LHCN-M2 (cell line): ENCODE measurements at regions not wholly inside any gene's neighbourhood (a gene's known extent, or its start where the extent isn't known, plus 50 kb on each side); places are given as distances from the start of the nearest gene placed in this dataset.

Experiments used
- DNase-seq: peaks from one replicate; pipeline ENCODE4 v3.0.0-alpha.2; 2012; ENCODE audit warnings: low read depth

GRCh38 chr2:226622484-226622883, 177.1 kb downstream of the IRS1 start:
- DNase-seq: no peak

DNA sequence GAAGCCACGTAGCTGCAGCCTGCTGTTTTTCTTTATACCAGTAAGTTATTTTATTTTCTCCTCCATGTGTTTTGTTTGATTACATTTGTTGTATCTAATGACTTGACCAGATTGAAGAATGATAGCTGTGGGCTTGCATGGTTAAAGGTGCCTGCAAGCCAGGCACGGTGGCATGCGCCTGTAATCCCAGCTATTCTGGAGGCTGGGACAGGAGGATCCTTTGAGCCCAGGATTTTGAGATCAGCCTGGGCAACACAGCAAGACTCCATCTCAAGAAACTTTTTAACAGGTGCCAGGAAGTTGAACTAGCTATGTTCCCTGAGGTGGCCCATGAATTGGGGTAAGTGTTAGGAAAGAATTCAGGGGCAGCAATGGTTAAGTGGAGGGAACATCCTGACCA, 179.4 kb downstream of the IRS1 start:
- DNase-seq: no peak

DNA sequence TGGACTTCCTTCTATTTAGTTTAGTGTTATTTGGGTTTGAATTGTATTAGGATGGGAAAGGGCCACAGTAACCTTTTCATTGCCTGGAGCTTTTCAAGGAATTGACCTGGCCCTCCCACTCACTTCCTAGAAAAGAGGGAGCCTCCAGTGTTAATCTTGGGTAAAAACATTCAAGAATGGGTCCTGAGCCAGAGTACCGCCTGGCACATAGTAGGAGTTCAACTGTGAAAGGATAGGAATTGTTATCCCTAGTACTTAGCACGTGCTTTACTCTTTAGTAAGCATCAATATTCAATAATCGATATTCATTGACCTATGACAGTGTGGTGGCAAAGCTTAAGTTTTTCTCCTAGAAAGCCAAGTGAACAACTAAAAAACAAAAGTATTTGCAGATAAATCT, 179.9 kb downstream of the IRS1 start:
- DNase-seq: no peak

- DNase-seq: peak; percentile 31
Measured at GRCh38 chr2:226618875-226619605, 180.6 kb downstream of the IRS1 start.

GRCh38 chr2:226618544-226618874, 181.1 kb downstream of the IRS1 start:
- no peak for DNase-seq

DNA sequence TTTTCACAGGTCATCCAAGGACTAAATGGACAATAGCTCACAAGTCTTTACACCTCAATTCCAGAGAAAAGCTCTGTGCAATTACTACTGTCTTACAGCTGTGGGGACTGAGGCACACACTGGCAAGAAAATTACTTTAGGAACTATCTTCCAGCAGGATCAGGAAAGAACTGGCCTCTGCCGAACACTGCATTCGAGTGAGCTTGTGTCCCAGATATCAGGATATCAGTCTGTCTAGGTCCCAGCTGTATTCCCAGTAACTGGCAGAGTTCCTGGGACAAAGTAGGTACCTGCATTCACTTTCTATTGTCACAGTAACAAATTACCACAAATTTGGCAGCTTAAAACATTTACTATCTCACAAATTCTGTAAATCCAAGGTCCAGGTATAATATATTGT, 183.7 kb downstream of the IRS1 start:
- DNase-seq: no peak

DNA sequence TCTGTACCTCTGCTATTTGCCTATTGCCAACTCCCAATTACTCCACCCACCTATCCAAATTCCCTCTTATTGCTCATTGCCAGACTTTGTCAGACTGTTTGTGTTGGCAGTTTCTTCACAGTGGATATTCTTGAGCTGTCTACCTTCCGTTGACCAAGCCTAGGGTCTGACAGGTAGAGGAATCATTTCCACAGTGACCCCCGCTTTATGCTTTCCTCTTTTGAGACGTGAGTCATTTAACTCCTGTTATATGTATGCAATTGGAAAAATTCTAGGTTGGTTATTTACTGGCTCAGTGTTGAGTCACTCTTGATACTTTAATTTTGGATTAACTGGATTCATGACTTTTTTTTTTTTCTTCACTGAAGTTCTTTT, 187.7 kb downstream of the IRS1 start:
- peak; percentile 37 for DNase-seq

- no peak for DNase-seq
Measured at GRCh38 chr2:226611196-226611943, 188.2 kb downstream of the IRS1 start.

DNA sequence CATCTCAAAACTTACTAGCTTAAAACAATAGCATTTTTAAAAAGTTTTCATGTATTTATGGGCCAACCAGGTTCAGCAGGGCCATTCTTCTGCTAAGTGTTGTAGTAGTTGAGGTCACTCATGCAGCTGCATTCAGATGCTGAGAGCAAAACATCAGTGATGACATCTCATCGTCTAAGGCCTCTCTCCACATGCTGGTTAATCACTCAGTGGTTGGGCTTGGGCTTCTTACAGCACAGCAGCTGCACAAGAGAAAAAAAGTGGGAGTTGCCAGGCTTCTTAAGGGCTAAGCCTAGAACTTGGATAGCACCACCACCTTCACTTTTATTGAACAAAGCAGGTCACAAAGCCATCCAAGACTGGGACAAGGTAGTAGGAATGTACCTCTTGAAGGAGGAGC, 190.3 kb downstream of the IRS1 start:
- DNase-seq: peak; percentile 94

DNA sequence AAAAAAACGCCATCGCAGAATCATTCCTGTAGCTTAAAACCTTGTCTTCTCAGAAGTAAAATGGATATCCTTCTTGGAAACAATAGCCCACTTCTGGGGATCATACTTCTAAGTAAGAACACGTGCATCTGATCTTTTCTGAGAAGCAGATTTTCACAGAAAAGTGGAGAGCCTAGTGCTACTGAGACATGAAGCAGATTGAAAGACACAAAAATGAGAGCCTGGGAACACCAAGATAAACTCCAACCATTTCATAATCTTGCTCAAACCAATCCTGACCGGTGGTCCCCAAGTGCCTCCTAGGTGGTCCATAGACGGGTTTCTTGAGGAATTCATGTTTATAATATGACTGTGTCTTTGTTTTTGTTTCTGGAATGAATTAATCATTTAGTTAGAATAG, 191.2 kb downstream of the IRS1 start:
- DNase-seq: no peak

GRCh38 chr2:226607379-226607778, 192.2 kb downstream of the IRS1 start:
- DNase-seq: no peak

GRCh38 chr2:226605642-226606041, 194.0 kb downstream of the IRS1 start:
- no peak for DNase-seq

DNA sequence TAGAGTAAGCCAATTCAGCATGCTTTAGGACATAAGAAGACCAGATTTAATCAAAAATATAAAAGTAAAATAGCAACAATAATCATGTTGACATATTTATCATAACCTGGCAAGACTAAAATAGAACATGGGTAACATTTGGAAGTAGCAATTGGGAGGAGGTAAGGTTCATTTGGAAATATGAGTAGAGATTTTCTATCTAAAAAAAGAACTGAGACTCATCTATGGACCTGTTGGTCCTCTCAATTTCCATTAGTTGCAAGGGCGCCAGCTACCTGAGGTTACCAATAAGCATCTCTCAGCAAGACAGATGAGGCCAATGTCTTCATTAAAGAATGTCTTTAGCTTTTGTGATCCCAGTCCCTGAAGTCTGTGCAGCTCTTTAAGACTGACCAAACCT, 196.0 kb downstream of the IRS1 start:
- no peak for DNase-seq

DNA sequence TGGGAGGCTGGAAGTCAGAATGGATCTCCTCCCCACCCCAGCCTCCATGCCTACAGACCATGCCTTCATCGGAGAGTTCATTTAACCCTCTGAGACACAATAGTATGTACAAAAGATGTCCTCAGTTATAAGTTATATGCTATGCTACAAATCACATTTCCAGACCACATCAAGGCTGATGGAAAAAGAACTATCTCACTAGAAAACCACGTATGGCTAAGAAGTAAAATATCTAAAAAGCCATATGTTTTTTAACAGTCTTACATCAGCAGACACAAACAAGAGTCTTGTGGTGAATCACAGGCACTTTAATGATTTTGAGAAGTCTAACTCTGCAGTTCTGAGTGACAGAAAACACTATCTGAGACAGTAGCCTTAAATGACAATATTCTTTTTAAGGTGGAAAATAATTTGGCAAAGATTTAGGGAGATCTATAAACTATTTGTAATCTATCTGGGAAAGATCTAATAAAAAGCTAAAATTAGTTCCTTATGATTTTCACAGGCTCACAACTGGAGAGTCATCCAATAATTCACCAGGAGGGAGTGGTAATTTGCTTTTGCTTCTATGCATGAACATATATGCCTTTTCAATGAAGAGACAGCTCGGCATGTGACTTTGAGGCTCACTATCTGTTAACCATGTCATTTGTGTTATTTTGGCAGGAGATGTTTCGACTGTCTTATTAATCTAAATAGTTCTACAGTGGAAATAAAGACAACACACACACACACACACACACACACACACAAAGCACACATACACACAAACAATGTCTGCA, 197.5 kb downstream of the IRS1 start:
- no peak for DNase-seq

DNA sequence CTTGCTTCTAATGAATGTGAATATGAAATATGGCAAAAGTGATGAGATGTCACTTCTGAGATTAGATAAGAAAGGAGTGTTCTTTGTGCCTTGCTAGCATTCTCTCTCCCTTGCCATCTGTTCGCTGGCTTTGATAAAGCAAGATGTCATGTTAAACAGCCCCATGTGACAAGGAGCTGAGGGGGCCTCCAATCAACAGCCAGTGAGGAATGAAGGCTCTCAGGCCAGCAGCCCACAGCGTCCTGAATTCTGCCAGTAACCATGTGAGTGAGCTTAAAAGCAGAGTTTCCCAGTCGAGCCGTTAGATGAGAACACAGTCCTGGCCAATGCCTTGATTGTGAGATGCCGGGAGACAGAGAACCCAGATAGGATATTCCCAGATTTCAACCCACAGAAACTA, 198.8 kb downstream of the IRS1 start:
- DNase-seq: no peak

DNA sequence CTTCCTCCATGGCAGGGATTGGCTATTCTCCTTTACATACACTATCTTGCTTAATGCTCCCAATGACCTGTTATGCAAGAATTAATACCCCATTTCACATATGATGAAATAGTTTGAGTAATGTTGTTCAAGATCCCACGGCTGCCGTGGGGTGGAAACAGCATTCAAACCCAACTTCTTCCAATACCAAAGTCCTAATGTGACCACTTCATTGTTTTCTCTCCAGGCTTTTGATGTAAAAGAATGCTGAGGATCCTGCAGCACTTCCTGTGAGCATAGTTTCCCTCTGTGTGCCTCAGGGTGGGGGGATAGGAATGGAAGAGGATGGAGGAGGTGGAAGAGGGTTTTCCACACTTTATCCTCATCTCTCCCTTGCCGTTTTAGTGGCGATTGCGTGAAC, 199.4 kb downstream of the IRS1 start:
- no peak for DNase-seq

- no peak for DNase-seq
Measured at GRCh38 chr2:226589043-226589442, 210.6 kb downstream of the IRS1 start.

- no peak for DNase-seq
Measured at GRCh38 chr2:226585130-226585561, 214.5 kb downstream of the IRS1 start.

- DNase-seq: no peak
Measured at GRCh38 chr2:226584518-226585055, 215.0 kb downstream of the IRS1 start.

DNA sequence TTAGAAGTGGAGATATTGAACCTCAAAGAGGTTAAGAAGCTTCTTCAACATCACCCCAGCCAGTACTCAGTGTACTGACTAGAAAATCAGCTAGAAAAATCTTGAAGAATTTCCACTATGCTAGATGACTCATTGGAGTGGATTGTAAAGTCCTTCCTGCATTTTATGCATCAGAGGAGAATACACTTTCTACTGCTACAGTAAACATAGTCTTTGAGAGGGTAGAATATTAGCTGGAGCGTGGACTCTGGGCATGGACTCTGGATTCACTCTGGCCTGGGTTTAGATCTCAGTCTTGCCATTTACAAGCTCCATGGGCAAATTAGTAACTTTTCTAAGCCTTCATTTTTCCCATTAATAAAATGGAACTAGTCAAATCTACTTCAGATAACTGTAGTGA, 215.9 kb downstream of the IRS1 start:
- DNase-seq: peak; percentile 93

- DNase-seq: peak; percentile 34
Measured at GRCh38 chr2:226581661-226582060, 218.0 kb downstream of the IRS1 start.

DNA sequence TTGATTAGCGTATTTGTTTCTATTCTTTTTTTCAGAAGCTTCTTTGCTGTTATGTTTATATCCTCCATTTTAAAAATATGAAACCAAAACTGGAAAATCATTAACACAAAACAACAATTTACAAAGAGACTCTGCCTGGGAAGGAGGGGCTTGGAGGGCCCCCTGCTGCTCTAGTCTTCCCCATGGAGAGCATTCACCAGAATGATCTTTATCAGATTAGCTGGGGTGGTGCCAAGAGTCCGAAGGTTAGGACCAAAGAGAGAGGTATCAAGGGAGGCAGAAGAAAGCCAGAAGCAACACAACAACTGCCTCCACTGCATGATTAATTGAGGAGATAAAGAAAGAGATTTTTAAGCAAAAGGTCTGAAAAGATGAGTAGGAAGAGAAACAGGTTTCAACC, 218.6 kb downstream of the IRS1 start:
- DNase-seq: no peak
